HT-29 (cell line): ENCODE measurements at regions not wholly inside any gene's neighbourhood (a gene's known extent, or its start where the extent isn't known, plus 50 kb on each side); places are given as distances from the start of the nearest gene placed in this dataset.
A peak's percentile ranks its signal among the peaks of the same experiment; 100 is the strongest.

ENCODE experiments used
- DNase-seq: peaks from one replicate; pipeline ENCODE4 v3.0.0-alpha.2; 2015; ENCODE audit warnings: low spot score

GRCh38 chr7:155138204-155138603 is 68.1 kb downstream of the HTR5A start:
- no peak for DNase-seq

DNA sequence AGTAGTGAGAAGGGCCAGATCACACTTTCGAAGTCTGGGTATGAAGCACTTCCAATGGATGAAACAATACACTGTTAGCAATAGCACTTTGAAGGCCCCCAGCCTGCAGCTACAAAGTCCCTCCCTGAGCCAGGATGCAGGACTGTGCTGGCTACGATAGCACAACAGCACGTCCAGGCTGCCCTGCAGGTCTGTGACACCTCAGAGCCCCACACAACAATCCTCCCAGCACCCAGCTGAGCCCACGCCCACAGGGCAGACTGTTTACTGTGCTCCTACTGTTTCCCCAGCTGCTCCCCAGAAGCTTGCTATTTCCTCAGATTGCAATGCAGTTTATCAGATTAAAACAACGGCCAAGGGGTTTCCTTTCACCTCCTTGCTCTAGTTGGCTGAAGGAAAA is 71.4 kb downstream of the HTR5A start:
- DNase-seq, result no peak

DNA sequence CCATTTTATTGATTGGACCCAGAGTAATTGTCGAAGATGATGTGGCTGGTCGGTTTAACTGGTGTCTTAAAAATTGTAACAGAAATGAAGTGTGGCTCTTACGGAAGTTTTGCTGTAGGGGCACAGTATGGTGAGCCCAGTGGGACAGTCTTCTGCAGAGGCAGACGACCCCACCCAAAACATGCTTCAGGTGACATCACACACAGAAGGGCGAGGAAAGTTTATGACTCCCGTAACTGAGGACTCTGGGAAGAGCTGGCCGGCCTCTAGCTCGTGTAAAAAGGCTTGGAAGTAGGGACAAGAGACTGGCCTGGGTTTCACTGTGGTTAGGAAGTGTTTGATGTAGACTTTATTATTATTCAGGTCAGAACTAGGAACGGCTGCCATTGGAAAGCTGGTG is 73.3 kb downstream of the HTR5A start:
- no peak for DNase-seq

DNA sequence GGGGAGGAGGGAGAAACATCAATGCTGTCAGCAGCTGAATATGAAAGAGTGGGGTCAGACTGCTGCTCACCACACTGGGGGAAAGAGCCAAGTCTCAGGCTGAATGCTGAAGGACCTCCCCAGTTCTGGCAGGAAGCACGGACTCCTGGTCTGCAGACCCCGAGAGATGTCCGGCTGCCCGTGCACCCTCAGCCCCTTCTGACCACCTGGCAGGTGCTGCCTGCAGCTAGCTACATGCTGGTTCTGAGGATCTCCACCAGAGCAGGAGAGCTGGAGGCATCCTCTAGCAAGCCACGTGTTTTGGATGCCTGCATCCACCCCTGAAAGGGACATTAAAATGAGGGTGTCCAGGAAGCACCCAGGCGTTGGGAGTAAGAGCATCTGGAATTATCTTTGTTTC is 74.2 kb downstream of the HTR5A start:
- DNase-seq, result no peak

DNA sequence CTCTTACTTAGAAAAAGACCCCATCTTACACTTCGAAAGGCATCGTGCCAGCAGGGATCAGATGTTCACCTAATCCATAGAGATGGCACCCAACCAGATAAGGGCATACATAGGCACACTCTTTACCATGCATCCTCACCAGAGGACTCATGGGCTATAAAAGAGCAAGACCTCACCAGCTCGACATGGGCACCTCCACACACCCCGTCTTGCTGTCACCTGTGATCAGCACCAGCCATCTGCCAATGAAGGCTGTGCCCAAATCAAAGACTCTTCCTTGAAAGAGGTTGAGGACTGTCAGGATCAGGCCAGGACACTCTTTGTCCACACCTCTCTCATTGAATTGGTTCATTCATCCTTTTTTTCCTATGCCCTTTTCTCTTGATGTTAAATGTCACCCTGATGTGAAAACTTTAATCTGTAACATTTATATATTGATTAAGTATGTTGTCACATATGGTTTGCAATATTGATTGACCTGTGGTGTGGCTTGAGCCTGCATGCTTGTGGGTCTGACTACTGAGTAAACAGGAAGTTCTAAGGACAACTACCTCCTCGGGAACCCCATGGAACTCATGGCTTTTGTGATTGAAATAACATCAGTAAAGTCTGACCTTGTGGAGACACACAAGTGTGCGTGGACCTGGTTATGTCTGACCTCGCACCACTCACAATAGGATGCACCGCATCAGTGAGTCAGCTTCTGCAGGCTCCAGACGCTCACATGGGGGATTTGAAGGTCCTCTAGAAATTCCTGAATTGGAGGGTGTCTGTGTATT is 75.5 kb downstream of the HTR5A start:
- no peak for DNase-seq

- DNase-seq, result no peak
These were observed 77.0 kb downstream of the HTR5A start for GRCh38 chr7:155147172-155147571.

GRCh38 chr7:155147624-155148023 is 77.5 kb downstream of the HTR5A start:
- DNase-seq, result no peak

- DNase-seq, result no peak
These were observed 83.6 kb downstream of the HTR5A start for GRCh38 chr7:155153676-155154075.

DNA sequence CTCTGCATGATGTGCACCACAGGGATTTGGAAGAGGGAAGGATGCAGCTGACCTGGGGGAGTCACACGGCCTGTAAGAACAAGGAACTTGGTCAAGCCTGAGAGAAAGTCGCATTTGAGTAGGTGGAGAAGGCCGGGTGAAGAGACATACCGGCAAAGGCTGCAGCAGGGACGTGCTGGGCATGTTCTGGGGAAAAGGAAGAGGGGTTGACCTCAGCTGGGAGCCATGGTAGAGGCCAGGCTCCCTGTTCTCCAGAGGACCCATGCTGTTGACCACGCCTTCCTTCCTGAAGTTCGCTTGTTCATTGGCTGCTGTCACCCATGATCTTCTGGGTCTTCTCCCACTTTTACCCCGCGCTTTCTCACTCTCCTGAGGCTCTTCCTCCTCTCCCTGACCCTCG is 84.5 kb downstream of the HTR5A start:
- no peak for DNase-seq

GRCh38 chr7:155161690-155162089 is 91.6 kb downstream of the HTR5A start:
- DNase-seq, result no peak

DNA sequence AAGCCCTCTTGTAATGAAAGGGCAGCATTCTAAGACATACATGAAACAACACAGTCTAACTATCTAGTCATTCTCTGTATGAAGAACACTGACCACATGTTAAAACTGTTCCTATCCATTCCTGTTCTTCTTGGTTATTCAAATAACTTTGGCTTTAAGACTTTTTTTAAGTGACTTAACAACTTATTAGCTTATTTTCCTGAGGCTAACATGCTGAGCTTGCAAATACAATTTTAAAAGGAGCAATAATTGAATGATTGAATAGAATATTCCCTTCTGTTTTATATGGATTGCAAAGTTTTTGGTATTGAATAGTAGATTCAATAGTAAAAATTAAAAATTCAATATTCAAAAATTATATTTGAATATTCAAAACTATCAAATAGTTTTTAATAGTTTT is 92.3 kb downstream of the HTR5A start:
- DNase-seq, result no peak

DNA sequence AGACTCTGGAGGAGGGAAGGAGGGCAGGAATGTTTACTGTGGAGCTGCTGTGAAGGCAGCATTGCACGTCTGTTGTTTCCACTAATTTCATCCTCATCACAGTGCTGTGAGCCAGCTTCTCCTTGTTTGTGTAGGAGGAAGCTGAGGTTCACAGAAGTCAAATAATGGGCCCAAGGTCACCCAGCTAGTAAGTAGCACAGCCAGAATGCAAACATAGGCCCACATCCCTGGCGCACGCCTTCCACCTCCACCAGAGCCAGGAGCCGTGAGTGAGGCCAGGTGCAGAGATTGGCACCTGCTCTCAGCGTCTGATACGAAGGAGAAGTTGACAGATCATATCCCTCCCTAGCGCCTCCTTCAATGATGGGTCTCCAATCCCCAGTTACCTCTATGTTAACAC is 93.6 kb downstream of the HTR5A start:
- DNase-seq, result no peak

DNA sequence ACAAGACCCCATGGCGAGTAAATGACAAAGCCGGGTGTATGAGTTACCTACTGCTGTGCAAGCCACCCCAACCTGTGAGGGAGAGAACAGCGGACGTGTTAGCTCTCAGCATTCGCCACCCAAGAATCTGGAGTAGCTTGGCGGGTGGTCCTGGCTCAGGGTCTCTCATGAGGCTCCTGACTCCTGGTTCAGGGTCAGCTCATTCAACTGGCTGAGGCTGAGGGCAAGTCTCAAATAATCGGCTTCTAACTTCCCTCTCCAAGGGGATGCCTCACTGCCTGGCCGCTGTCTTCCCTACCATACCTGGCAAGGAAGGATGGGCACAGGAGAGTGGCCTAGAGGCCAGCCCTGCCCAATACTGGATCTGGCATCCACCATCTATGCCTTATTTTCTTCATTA is 94.2 kb downstream of the HTR5A start:
- DNase-seq, result no peak

DNA sequence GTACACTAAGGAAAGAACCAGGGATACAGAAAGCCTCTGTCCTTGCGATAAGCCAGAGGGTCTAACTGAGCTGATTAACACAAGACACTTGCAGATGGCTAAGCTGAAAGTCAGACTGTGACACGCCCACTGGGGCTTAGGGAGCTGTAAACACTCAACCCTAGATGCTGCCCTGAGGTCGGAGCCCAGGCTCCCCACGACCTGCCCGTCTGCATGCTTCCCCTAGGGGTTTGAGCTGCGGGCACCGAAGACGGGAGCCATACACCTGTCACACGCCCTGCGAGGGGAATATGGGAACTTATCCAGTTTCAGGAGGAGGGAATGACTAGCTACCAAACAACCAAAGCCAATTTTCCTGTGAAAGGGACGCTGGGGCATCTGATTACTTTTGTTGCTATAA is 96.0 kb downstream of the HTR5A start:
- DNase-seq, result no peak

- DNase-seq, result peak; percentile 57
These were observed 96.7 kb downstream of the HTR5A start for GRCh38 chr7:155166673-155167370.

DNA sequence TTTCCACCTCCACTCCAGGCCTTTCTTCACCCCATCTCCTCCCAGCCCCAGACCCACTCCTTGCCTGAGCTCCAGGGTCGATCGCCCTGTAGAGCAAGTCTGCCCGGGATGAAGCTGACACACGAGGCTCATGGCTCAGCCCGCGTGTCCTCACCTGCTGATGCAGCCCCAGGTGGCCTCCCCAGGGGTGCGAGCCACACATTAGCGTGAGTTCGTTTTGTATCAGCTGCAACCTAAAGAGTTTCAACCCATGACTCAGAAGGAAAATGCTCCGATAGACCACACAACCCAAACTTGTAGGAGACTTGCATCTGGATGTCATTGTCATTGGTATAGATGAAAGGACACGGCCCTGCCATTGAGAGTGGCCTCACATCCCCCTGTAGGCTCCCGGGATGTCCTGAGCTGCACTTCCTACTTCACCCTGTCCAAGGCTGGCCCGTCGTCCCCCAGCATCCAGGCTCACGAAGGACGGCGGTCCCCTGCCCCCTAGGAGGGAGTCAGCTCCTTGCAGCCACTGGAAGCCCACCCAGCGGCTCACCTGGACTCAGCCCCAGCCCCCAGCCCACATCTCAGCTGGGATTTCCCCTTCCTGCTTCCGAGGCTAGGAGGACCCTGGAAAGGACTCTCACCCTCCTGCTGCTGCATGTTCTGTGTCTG is 97.7 kb downstream of the HTR5A start:
- no peak for DNase-seq

GRCh38 chr7:155168597-155169480 is 98.7 kb downstream of the HTR5A start:
- no peak for DNase-seq

DNA sequence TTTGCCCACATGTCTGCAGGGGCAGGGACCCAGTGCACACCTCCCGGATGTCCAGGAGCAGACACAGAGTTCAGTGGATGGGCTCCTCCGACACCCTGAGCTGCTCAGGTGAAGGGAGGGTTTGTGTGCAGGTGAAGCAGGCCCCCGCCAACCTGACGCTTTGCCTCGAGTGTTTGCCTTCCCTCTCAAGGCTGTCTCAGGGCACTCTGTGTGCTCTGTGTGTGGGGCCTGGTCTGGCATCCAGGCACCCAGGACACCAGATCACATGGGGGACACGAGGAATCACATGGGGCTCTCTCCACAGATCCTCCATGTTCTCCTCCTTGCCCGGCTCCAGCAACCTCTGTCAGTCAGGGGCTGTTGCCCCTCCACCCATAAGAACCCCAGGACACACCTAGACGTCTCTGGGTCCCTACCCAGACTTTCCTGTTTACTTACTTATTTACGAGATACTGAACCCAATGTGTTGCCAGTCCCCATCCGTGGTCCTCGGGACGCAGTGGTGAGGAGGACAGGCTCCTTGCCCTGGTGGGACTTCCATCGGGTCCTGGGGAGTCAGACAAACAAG is 99.5 kb downstream of the HTR5A start:
- no peak for DNase-seq

GRCh38 chr7:155170331-155170730 is 100.2 kb downstream of the HTR5A start:
- no peak for DNase-seq

DNA sequence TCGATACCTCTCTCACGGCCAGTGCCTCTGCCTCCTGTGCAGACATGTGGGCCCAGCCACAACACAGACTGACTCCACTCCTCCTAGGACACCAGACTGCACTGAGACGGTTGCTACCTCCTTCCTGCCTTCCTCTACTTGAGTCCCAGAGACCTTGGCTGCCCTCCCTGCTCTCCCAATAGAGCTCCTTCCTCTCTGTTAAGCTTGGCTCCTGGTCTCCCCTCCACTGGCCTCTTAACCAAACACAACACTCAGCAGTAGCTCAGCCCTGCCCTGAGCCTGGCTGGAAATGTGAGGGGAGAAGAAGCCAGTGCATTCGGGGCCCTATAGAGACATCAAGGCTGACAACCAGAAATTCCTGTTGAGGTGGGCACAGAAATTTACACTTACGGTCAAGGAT is 102.0 kb downstream of the HTR5A start:
- no peak for DNase-seq

- DNase-seq, result no peak
These were observed 103.8 kb downstream of the HTR5A start for GRCh38 chr7:155173905-155174304.

- DNase-seq, result no peak
These were observed 108.0 kb downstream of the HTR5A start for GRCh38 chr7:155178096-155178495.
